Neural crest cell (in vitro differentiated cells): ENCODE measurements at regions not wholly inside any gene's neighbourhood (a gene's known extent, or its start where the extent isn't known, plus 50 kb on each side); places are given as distances from the start of the nearest gene placed in this dataset.

Experiments
- DNase-seq: peaks from one replicate; pipeline ENCODE4 v3.0.0; 2021; ENCODE audit warnings: low read depth, mixed read lengths, low spot score
- H3K27ac Mint-ChIP-seq: one replicate; pipeline ENCODE4 v1.8.0; 2021; ENCODE audit warnings: mild to moderate bottlenecking, mixed read lengths; ENCODE audit not compliant: unreplicated experiment
- H3K27me3 Mint-ChIP-seq: 2 replicates; pipeline ENCODE4 v1.8.0; 2021; ENCODE audit warnings: low read depth, mild to moderate bottlenecking, mixed read lengths
- H3K36me3 Mint-ChIP-seq: 2 replicates; pipeline ENCODE4 v1.8.0; 2021; ENCODE audit warnings: low read depth, mild to moderate bottlenecking, mixed read lengths
- H3K4me1 Mint-ChIP-seq: 2 replicates; pipeline ENCODE4 v1.8.0; 2021; ENCODE audit warnings: mixed read lengths
- H3K4me3 Mint-ChIP-seq: one replicate; pipeline ENCODE4 v1.8.0; 2021; ENCODE audit warnings: mild to moderate bottlenecking, mixed read lengths
- H3K9me3 Mint-ChIP-seq: 2 replicates; pipeline ENCODE4 v1.8.0; 2021; ENCODE audit warnings: mixed read lengths
- TF ChIP-seq, protein P1 (sequence below): fragments of 200-600 bp; sonication (generic); conservative IDR thresholded peaks from 2 replicates; pipeline ENCODE4 v1.5.0; 2021; ENCODE audit warnings: antibody characterized with exemption, mild to moderate bottlenecking

DNA sequence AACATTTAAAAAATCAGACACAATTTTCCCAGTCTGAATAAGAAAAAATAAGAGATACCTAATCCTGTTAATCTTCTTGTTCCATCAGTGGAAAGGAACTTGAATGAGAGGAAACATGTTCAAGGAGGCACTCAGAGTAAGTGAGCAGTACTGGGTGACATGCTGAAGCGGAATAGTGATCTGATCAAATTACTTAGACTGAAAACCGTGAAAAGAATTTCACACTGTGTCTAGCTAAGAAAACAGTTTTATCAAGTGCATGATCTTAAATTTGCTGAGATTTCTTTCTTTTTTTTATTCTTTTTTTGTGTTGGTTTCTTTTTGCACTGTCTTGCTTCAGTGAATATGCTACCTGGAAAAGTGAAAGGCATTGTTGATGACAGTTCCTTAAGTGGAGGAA is 249.5 kb upstream of the SLC10A2 start:
- Mint-ChIP-seq H3K4me1 (no peaks in the 10 kb centered on the region), H3K27ac (no peak overlapping the region), H3K9me3 (peaks cover 5% of the 10 kb centered on the region), H3K27me3 (no peaks in the 10 kb centered on the region), H3K4me3 (no peak overlapping the region), H3K36me3 (no peaks in the 10 kb centered on the region)
- TF ChIP-seq, protein P1, sequence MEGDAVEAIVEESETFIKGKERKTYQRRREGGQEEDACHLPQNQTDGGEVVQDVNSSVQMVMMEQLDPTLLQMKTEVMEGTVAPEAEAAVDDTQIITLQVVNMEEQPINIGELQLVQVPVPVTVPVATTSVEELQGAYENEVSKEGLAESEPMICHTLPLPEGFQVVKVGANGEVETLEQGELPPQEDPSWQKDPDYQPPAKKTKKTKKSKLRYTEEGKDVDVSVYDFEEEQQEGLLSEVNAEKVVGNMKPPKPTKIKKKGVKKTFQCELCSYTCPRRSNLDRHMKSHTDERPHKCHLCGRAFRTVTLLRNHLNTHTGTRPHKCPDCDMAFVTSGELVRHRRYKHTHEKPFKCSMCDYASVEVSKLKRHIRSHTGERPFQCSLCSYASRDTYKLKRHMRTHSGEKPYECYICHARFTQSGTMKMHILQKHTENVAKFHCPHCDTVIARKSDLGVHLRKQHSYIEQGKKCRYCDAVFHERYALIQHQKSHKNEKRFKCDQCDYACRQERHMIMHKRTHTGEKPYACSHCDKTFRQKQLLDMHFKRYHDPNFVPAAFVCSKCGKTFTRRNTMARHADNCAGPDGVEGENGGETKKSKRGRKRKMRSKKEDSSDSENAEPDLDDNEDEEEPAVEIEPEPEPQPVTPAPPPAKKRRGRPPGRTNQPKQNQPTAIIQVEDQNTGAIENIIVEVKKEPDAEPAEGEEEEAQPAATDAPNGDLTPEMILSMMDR = no peak
- no peak for DNase-seq

GRCh38 chr13:103312467-103312866 is 246.2 kb upstream of the SLC10A2 start:
- no peak for DNase-seq
- Mint-ChIP-seq H3K27ac (no peak overlapping the region), H3K36me3 (no peaks in the 10 kb centered on the region), H3K4me1 (peaks cover 7% of the 10 kb centered on the region), H3K4me3 (no peak overlapping the region), H3K27me3 (no peaks in the 10 kb centered on the region), H3K9me3 (peaks cover 5% of the 10 kb centered on the region)
- TF ChIP-seq, protein P1 = no peak

GRCh38 chr13:103308667-103309066 is 242.4 kb upstream of the SLC10A2 start:
- H3K27ac Mint-ChIP-seq = no peak overlapping the region
- H3K4me1 Mint-ChIP-seq = peaks cover 7% of the 10 kb centered on the region
- no peak overlapping the region for H3K4me3 Mint-ChIP-seq
- H3K9me3 Mint-ChIP-seq = peaks cover 2% of the 10 kb centered on the region
- H3K27me3 Mint-ChIP-seq = no peaks in the 10 kb centered on the region
- H3K36me3 Mint-ChIP-seq = no peaks in the 10 kb centered on the region
- TF ChIP-seq, protein P1 = no peak
- no peak for DNase-seq

- peaks cover 7% of the 10 kb centered on the region for H3K4me1 Mint-ChIP-seq
Observed at GRCh38 chr13:103306163-103306562, 239.9 kb upstream of the SLC10A2 start.

GRCh38 chr13:103303078-103303651 is 236.9 kb upstream of the SLC10A2 start:
- no peak for DNase-seq
- Mint-ChIP-seq H3K27me3 (no peaks in the 10 kb centered on the region), H3K27ac (no peak overlapping the region), H3K36me3 (no peaks in the 10 kb centered on the region), H3K4me1 (peaks cover 2% of the 10 kb centered on the region), H3K9me3 (no peaks in the 10 kb centered on the region), H3K4me3 (no peak overlapping the region)
- TF ChIP-seq, protein P1 = no peak

More at GRCh38 chr13:103306163-103306562, 239.9 kb upstream of the SLC10A2 start:
- TF ChIP-seq, protein P1 = no peak
- no peak for DNase-seq
- Mint-ChIP-seq H3K4me3 (no peak overlapping the region), H3K27me3 (no peaks in the 10 kb centered on the region), H3K27ac (no peak overlapping the region), H3K36me3 (no peaks in the 10 kb centered on the region), H3K9me3 (peaks cover 2% of the 10 kb centered on the region)

GRCh38 chr13:103302676-103303075 is 236.5 kb upstream of the SLC10A2 start:
- Mint-ChIP-seq H3K36me3 (no peaks in the 10 kb centered on the region), H3K4me3 (no peak overlapping the region), H3K9me3 (no peaks in the 10 kb centered on the region), H3K27me3 (no peaks in the 10 kb centered on the region), H3K4me1 (no peaks in the 10 kb centered on the region), H3K27ac (no peak overlapping the region)
- no peak for DNase-seq
- TF ChIP-seq, protein P1 = no peak
